GM19240 (cell line): ENCODE measurements at regions not wholly inside any gene's neighbourhood (a gene's known extent, or its start where the extent isn't known, plus 50 kb on each side); places are given as distances from the start of the nearest gene placed in this dataset.

ENCODE experiments used
- DNase-seq: peaks from one replicate; pipeline ENCODE4 v3.0.0; 2011; ENCODE audit warnings: low spot score; ENCODE audit not compliant: insufficient read length

GRCh38 chr14:85466678-85467077, 63.3 kb upstream of the FLRT2 start:
- no peak for DNase-seq

GRCh38 chr14:85468816-85469215, 61.1 kb upstream of the FLRT2 start:
- DNase-seq, result no peak

GRCh38 chr14:85471156-85471555, 58.8 kb upstream of the FLRT2 start:
- DNase-seq, result no peak

GRCh38 chr14:85471744-85472143, 58.2 kb upstream of the FLRT2 start:
- DNase-seq, result no peak

GRCh38 chr14:85474431-85474830, 55.5 kb upstream of the FLRT2 start:
- DNase-seq, result no peak

- no peak for DNase-seq
Observed at GRCh38 chr14:85475113-85475512, 54.8 kb upstream of the FLRT2 start.

- DNase-seq, result no peak
Observed at GRCh38 chr14:85479306-85479705, 50.6 kb upstream of the FLRT2 start.

- DNase-seq, result no peak
Observed at GRCh38 chr14:85479771-85480170, 50.2 kb upstream of the FLRT2 start.
